DOHH2 (cell line): ENCODE measurements at regions not wholly inside any gene's neighbourhood (a gene's known extent, or its start where the extent isn't known, plus 50 kb on each side); places are given as distances from the start of the nearest gene placed in this dataset.

Experiments used
- H3F3A ChIP-seq: fragments of 200-600 bp; sonication (generic), shearing (Covaris generic); 2 replicates; pipeline ENCODE4 v1.6.0; 2016; ENCODE audit warnings: antibody characterized with exemption, mild to moderate bottlenecking; ENCODE audit not compliant: control insufficient read depth, insufficient read depth
- H3K27ac ChIP-seq: fragments of 200-600 bp; sonication (generic); 2 replicates; pipeline ENCODE4 v1.5.1; 2014; ENCODE audit warnings: low read depth, mild to moderate bottlenecking, low read length, moderate library complexity
- H3K27me3 ChIP-seq: fragments of 200-600 bp; sonication (generic); 2 replicates; pipeline ENCODE4 v1.6.1; 2014; ENCODE audit warnings: mild to moderate bottlenecking, low read length, mixed read lengths; ENCODE audit not compliant: control insufficient read depth
- H3K36me3 ChIP-seq: fragments of 200-600 bp; sonication (generic); 2 replicates; pipeline ENCODE4 v1.6.1; 2014; ENCODE audit warnings: mild to moderate bottlenecking, low read length, moderate library complexity, mixed read lengths; ENCODE audit not compliant: control insufficient read depth
- H3K4me1 ChIP-seq: fragments of 200-600 bp; sonication (generic); 2 replicates; pipeline ENCODE4 v1.6.1; 2014; ENCODE audit warnings: mild to moderate bottlenecking, low read length, mixed read lengths; ENCODE audit not compliant: control insufficient read depth
- H3K4me2 ChIP-seq: fragments of 200-600 bp; sonication (generic); 2 replicates; pipeline ENCODE4 v1.6.0; 2014; ENCODE audit warnings: mild to moderate bottlenecking, low read length, moderate library complexity
- H3K4me3 ChIP-seq: fragments of 200-600 bp; sonication (generic); 2 replicates; pipeline ENCODE4 v1.5.1; 2014; ENCODE audit warnings: mild to moderate bottlenecking, low read length, mixed read lengths
- H3K79me2 ChIP-seq: fragments of 200-600 bp; sonication (generic); 2 replicates; pipeline ENCODE4 v1.6.1; 2014; ENCODE audit warnings: mild to moderate bottlenecking, low read length, mixed read lengths; ENCODE audit not compliant: control insufficient read depth
- H3K9me2 ChIP-seq: fragments of 200-600 bp; sonication (generic); replicated peaks from 2 replicates; pipeline ENCODE4 v1.6.1; 2014; ENCODE audit warnings: mild to moderate bottlenecking, low read length, mixed read lengths; ENCODE audit not compliant: control insufficient read depth
- H3K9me3 ChIP-seq: fragments of 200-600 bp; sonication (generic); 2 replicates; pipeline ENCODE4 v1.6.1; 2014; ENCODE audit warnings: antibody characterized with exemption, low read length, mixed read lengths; ENCODE audit not compliant: control insufficient read depth, insufficient read depth
- H4K20me1 ChIP-seq: fragments of 200-600 bp; sonication (generic); 2 replicates; pipeline ENCODE4 v1.6.0; 2014; ENCODE audit warnings: low read depth, mild to moderate bottlenecking, antibody characterized with exemption, low read length, moderate library complexity; ENCODE audit not compliant: control insufficient read depth, insufficient read depth
- CTCF ChIP-seq: fragments of 200-600 bp; sonication (generic); IDR thresholded peaks from one replicate; pipeline ENCODE4 v1.5.1; 2014; ENCODE audit warnings: antibody characterized with exemption, mild to moderate bottlenecking, low read depth, low read length; ENCODE audit not compliant: poor library complexity, severe bottlenecking
- EZH2phosphoT487 ChIP-seq: fragments of 200-600 bp; sonication (generic); IDR thresholded peaks from 2 replicates; pipeline ENCODE4 v1.6.1; 2017; ENCODE audit warnings: borderline replicate concordance, mild to moderate bottlenecking, antibody characterized with exemption, low read length, moderate library complexity, mixed read lengths

GRCh38 chr2:71746946-71747501, 293.7 kb downstream of the DYSF start:
- Histone ChIP-seq H3K9me3 (no peaks in the 10 kb centered on the region), H3K4me3 (no peak overlapping the region), H3K4me2 (no peak overlapping the region), H3K36me3 (no peaks in the 10 kb centered on the region), H3K27ac (no peak overlapping the region), H3K27me3 (0 out of 2 replicates have a peak, but pooled peaks cover 4% of the 10 kb centered on the region), H3F3A (no peaks in the 10 kb centered on the region), H3K79me2 (no peaks in the 10 kb centered on the region), H3K9me2 (no peaks in the 10 kb centered on the region), H4K20me1 (no peaks in the 10 kb centered on the region), H3K4me1 (no peaks in the 10 kb centered on the region)
- no peak for TF ChIP-seq CTCF
- TF ChIP-seq EZH2phosphoT487, result no peak

GRCh38 chr2:71744781-71745180, 291.4 kb downstream of the DYSF start:
- Histone ChIP-seq H3K9me2 (no peaks in the 10 kb centered on the region), H3K4me2 (no peak overlapping the region), H3K4me3 (no peak overlapping the region), H3K27ac (no peak overlapping the region), H4K20me1 (no peaks in the 10 kb centered on the region), H3F3A (no peaks in the 10 kb centered on the region), H3K79me2 (no peaks in the 10 kb centered on the region), H3K27me3 (no peaks in the 10 kb centered on the region), H3K36me3 (no peaks in the 10 kb centered on the region), H3K4me1 (no peaks in the 10 kb centered on the region), H3K9me3 (no peaks in the 10 kb centered on the region)
- TF ChIP-seq EZH2phosphoT487, result no peak
- TF ChIP-seq CTCF, result no peak

GRCh38 chr2:71743995-71744675, 290.8 kb downstream of the DYSF start:
- H3K79me2 ChIP-seq, result no peaks in the 10 kb centered on the region
- H3K27me3 ChIP-seq, result no peaks in the 10 kb centered on the region
- TF ChIP-seq EZH2phosphoT487 (no peak), CTCF (no peak)
- no peaks in the 10 kb centered on the region for H3K9me3 ChIP-seq
- no peaks in the 10 kb centered on the region for H3K36me3 ChIP-seq
- H4K20me1 ChIP-seq, result no peaks in the 10 kb centered on the region
- H3F3A ChIP-seq, result no peaks in the 10 kb centered on the region
- no peak overlapping the region for H3K4me2 ChIP-seq
- no peaks in the 10 kb centered on the region for H3K4me1 ChIP-seq
- no peaks in the 10 kb centered on the region for H3K9me2 ChIP-seq
- no peak overlapping the region for H3K4me3 ChIP-seq
- no peak overlapping the region for H3K27ac ChIP-seq
